Cardiac fibroblast (primary cell): ENCODE measurements at regions not wholly inside any gene's neighbourhood (a gene's known extent, or its start where the extent isn't known, plus 50 kb on each side); places are given as distances from the start of the nearest gene placed in this dataset.

Experiments used
- DNase-seq, 2 donors: peaks; one replicate each; pipeline versions ENCODE4 v3.0.0 to v3.0.0-alpha.2; 2010; ENCODE audit warnings: low read depth in 2 of 2
- H3K4me3 ChIP-seq, 2 donors: replicated peaks in 1 of 2; 1 replicate in 1 of 2; 2 replicates in 1 of 2; pipeline ENCODE4 v1.5.1; 2011; ENCODE audit warnings: low read depth in 2 of 2, low read length in 2 of 2, mild to moderate bottlenecking in 2 of 2, moderate library complexity in 1 of 2
- TF ChIP-seq, protein P1 (sequence below): IDR thresholded peaks from one replicate; pipeline ENCODE4 v1.5.1; 2011; ENCODE audit warnings: low read depth, mild to moderate bottlenecking, low read length, inconsistent platforms

DNA sequence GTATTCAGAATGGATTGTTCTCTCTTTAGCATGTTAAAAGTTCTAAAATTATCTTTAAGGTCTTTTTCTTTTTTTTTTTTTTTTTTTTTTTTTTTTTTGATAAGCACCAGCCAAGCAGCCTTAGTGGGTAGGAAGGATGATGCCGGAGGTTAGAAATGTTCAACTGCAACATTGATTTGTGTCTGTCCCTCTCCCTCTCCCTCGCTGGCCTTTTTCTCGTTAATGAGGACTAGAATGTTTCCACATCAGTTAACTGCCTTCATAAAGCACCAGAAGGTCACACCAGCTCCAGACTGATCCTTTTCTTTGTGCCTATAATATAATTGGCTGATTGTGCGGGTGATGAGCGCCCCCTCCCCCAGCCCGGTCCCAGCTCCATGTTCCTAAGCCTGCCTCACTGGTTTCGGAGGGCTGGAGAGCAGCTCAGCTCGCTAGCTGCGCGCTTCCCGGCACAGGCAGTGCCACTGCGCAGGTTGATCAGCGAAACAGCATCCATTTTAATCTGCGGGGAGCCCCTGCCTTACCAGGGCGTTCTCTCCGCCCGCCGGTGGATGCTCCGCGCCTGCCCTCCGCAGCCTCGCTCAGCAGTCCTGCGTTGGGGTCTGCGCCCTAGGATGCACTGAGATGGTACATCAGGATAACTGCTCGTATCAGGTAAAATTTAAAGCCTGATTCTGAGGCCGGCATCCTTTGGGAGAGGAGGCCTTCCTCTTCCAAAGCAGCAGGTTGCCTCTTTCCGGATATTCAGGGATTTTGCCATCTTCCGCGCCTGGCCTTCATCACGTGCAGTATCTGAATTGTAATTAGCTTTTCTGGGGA, 148.9 kb upstream of the IL12A start, which contains the start of gene SCHIP1:
Gene SCHIP1, plus strand, starts transcription at position 301 of the 819 bp plus-strand sequence.
- H3K4me3 ChIP-seq = peak within 1 kb of the TSS in 1 of 2 donors; percentile 30
- no peak for DNase-seq
- TF ChIP-seq, protein P1, sequence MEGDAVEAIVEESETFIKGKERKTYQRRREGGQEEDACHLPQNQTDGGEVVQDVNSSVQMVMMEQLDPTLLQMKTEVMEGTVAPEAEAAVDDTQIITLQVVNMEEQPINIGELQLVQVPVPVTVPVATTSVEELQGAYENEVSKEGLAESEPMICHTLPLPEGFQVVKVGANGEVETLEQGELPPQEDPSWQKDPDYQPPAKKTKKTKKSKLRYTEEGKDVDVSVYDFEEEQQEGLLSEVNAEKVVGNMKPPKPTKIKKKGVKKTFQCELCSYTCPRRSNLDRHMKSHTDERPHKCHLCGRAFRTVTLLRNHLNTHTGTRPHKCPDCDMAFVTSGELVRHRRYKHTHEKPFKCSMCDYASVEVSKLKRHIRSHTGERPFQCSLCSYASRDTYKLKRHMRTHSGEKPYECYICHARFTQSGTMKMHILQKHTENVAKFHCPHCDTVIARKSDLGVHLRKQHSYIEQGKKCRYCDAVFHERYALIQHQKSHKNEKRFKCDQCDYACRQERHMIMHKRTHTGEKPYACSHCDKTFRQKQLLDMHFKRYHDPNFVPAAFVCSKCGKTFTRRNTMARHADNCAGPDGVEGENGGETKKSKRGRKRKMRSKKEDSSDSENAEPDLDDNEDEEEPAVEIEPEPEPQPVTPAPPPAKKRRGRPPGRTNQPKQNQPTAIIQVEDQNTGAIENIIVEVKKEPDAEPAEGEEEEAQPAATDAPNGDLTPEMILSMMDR = no peak

- TF ChIP-seq, protein P1 = no peak
- DNase-seq = peak; percentile 42 to 78
- H3K4me3 ChIP-seq = no peak overlapping the region
Measured at GRCh38 chr3:159840703-159841299, 147.8 kb upstream of the IL12A start.

DNA sequence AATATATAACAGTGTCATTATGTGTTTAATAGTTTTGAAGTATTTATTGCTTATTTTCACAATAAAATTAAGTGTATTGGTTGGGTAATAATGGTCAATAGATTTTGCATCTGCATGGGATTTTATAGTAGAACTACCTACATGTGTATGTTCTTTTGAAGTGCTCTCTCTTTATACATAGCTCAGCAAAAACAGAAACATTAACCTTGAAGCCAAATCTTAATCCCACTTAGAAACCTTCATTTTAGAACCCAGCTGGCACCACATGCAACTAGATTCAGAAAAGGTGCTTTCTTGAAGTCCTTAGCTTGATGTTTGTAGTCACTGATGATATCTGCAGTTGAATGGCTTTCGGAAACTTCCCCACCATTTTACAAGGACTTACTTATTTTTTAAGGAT, 146.9 kb upstream of the IL12A start:
- H3K4me3 ChIP-seq = no peak overlapping the region
- TF ChIP-seq, protein P1 = no peak
- DNase-seq = no peak

DNA sequence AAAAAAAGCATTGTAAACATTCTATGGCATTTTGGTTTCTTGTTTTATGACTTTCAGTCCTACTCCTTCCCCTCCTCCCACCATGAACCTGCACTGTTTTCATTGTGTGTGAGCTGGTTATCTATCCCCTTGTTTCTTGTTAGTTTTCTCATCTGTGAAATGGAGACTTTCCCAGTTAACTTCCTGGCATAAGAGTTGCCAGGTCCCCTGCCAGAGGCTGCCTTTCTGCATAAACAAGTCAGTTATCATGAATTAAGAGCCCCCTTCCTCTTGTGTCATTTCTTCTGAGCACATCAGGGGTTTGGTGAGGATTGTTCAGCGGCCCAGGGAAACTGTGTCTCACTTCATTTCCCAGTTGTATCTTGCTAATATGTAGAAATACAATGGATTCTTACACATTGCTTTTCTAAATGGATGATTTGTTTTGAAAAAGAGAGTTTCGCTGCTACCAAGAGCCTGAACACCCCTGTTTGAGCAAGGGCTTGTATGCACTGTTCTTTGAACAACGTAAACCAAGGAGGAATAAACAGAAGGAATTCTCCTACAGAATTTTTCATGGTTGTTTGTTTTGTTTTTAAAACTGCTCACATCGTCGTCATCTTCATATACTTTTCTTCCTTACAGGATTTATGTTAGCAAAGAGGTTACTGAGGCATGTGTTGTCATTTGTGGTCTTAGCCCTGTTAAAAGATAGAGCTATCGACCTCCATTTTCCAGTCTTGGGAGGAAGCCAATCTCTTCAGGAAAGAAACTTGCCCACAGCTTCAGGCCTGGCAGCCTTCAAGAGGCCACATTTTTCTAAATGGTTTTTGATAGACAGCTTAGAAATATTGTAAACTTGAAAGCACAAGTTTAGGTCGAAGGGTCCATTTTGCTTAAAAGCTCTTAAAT, 144.6 kb upstream of the IL12A start:
- peak in 1 of 2 donors; percentile 45 for DNase-seq
- TF ChIP-seq, protein P1 = no peak
- no peak overlapping the region for H3K4me3 ChIP-seq

DNA sequence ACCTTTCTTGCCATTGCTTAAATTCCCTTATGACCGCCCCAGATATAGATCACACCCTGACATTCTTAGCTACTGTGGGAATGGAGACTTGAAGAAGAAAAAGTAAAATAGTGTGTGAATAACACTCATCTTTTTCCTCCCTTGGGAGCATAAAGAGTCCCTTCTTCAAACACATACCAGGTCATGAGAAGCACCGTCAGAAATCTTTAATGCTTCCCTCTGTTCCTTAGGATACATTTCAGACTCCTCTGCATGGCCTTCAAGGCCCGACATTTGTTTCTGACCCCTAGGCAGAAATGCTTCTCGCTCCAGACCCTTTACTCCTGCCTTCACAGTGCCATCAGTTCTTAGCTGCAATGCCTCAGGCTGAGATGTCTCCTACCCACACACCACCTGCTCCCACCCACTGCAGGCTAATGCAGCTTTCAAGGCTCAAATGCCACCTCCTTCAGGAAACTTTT, 143.8 kb upstream of the IL12A start:
- TF ChIP-seq, protein P1 = no peak
- H3K4me3 ChIP-seq = no peak overlapping the region
- no peak for DNase-seq

GRCh38 chr3:159845737-159846136, 142.9 kb upstream of the IL12A start:
- TF ChIP-seq, protein P1 = no peak
- no peak for DNase-seq
- H3K4me3 ChIP-seq = no peak overlapping the region
